ENCODE measurements at regions not wholly inside any gene's neighbourhood (a gene's known extent, or its start where the extent isn't known, plus 50 kb on each side); places are given as distances from the start of the nearest gene placed in this dataset.

DNA sequence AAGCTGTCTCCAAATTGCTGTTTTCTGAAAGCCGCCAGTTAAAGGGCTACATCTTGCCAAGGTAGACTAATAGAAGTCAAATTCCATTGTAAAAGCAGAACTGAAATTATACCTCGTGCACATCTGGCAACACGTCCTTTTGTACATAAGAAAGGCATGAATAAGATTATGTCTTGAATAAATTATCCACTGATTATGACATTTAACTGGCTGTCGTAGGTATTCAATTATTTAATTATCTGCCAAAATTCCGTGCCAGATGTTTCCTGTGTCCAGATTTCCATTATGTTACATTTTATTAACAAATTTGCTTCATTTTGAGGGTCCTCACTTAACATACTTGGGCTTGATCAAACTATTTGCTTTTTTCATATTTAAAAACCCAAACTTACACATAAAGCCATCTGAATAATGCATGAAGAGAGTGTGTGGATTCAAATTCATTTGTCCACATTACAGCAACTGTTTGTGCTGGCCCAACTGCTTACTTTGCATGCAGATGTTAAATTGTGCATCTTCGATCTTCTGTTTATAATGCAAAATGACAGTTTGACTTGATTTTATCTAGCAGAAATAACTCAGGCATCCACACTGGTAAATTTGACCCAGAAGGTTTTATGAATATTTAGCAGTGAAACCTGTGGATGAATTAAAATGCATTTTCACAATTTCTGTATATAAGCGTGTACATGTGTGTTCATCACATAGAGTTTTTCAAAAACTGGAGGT lies 701.5 kb downstream of the ZNF385D start:
- H3K36me3 ChIP-seq (ENCODE audit: control insufficient read depth in 2 of 2, insufficient read depth in 1 of 2, low read length in 2 of 2): no peaks in the 10 kb centered on the region
- no peaks in the 10 kb centered on the region for H3K9me3 ChIP-seq (ENCODE audit: control insufficient read depth, insufficient read depth, low read depth, low read length)
- POLR2A ChIA-PET: no interaction called here
- CTCF ChIA-PET: no interaction called here
- H3K4me1 ChIP-seq (ENCODE audit: control insufficient read depth, insufficient read depth, low read length): no peaks in the 10 kb centered on the region
- TF ChIP-seq ZXDB (tag by site-specific recombination; IDR thresholded peaks at IDR 0.05) (no peak), WT1 (tag by site-specific recombination; IDR thresholded peaks at IDR 0.05) (no peak), KLF1 (tag by site-specific recombination; IDR thresholded peaks at IDR 0.05) (no peak), ZNF19 (tag by site-specific recombination; IDR thresholded peaks at IDR 0.05; ENCODE audit: low read depth) (no peak), ZNF585B (tag by site-specific recombination; IDR thresholded peaks at IDR 0.05) (no peak), OVOL3 (tag by site-specific recombination; IDR thresholded peaks at IDR 0.05) (no peak), SETDB1 (IDR thresholded peaks at IDR 0.05; ENCODE audit: insufficient read length, low read length) (no peak), ZNF23 (tag by site-specific recombination; IDR thresholded peaks at IDR 0.05; ENCODE audit: borderline replicate concordance) (no peak)
- TF ChIP-seq, protein P1, sequence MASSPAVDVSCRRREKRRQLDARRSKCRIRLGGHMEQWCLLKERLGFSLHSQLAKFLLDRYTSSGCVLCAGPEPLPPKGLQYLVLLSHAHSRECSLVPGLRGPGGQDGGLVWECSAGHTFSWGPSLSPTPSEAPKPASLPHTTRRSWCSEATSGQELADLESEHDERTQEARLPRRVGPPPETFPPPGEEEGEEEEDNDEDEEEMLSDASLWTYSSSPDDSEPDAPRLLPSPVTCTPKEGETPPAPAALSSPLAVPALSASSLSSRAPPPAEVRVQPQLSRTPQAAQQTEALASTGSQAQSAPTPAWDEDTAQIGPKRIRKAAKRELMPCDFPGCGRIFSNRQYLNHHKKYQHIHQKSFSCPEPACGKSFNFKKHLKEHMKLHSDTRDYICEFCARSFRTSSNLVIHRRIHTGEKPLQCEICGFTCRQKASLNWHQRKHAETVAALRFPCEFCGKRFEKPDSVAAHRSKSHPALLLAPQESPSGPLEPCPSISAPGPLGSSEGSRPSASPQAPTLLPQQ (tag by site-specific recombination; IDR thresholded peaks at IDR 0.05): no peak
- H3K4me3 ChIP-seq (ENCODE audit: low read depth, low read length): no peak overlapping the region
- H3K27ac ChIP-seq (ENCODE audit: extremely low read depth, low read depth, low read length): no peak overlapping the region

- ChIA-PET POLR2A (no interaction called here), CTCF (no interaction called here)
- no peaks in the 10 kb centered on the region for H3K36me3 ChIP-seq (ENCODE audit: control insufficient read depth in 2 of 2, insufficient read depth in 1 of 2, low read length in 2 of 2)
- no peaks in the 10 kb centered on the region for H3K4me1 ChIP-seq (ENCODE audit: control insufficient read depth, insufficient read depth, low read length)
- H3K27ac ChIP-seq (ENCODE audit: extremely low read depth, low read depth, low read length): no peak overlapping the region
- H3K9me3 ChIP-seq (ENCODE audit: control insufficient read depth, insufficient read depth, low read depth, low read length): no peaks in the 10 kb centered on the region
- H3K4me3 ChIP-seq (ENCODE audit: low read depth, low read length): no peak overlapping the region
- TF ChIP-seq ZSCAN16 (tag by site-specific recombination; IDR thresholded peaks at IDR 0.05) (no peak), ZNF585B (tag by site-specific recombination; IDR thresholded peaks at IDR 0.05) (no peak), ZNF10 (tag by site-specific recombination; IDR thresholded peaks at IDR 0.05) (no peak), ZNF548 (tag by site-specific recombination; IDR thresholded peaks at IDR 0.05) (no peak), ZNF138 (tag by site-specific recombination; IDR thresholded peaks at IDR 0.05; ENCODE audit: borderline replicate concordance) (no peak), KLF10 (tag by site-specific recombination; IDR thresholded peaks at IDR 0.05) (no peak)
- TF ChIP-seq, protein P2, sequence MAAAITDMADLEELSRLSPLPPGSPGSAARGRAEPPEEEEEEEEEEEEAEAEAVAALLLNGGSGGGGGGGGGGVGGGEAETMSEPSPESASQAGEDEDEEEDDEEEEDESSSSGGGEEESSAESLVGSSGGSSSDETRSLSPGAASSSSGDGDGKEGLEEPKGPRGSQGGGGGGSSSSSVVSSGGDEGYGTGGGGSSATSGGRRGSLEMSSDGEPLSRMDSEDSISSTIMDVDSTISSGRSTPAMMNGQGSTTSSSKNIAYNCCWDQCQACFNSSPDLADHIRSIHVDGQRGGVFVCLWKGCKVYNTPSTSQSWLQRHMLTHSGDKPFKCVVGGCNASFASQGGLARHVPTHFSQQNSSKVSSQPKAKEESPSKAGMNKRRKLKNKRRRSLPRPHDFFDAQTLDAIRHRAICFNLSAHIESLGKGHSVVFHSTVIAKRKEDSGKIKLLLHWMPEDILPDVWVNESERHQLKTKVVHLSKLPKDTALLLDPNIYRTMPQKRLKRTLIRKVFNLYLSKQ (tag by site-specific recombination; IDR thresholded peaks at IDR 0.05; ENCODE audit: borderline replicate concordance): no peak
These were observed 707.9 kb downstream of the ZNF385D start for GRCh38 chr3:21043139-21043538.

- H3K4me3 ChIP-seq (ENCODE audit: low read depth, low read length): no peak overlapping the region
- no peak overlapping the region for H3K27ac ChIP-seq (ENCODE audit: extremely low read depth, low read depth, low read length)
- ChIA-PET POLR2A (no interaction called here), CTCF (no interaction called here)
- H3K36me3 ChIP-seq (ENCODE audit: control insufficient read depth in 2 of 2, insufficient read depth in 1 of 2, low read length in 2 of 2): no peaks in the 10 kb centered on the region
- H3K4me1 ChIP-seq (ENCODE audit: control insufficient read depth, insufficient read depth, low read length): no peaks in the 10 kb centered on the region
- H3K9me3 ChIP-seq (ENCODE audit: control insufficient read depth, insufficient read depth, low read depth, low read length): no peaks in the 10 kb centered on the region
- no peak for TF ChIP-seq OVOL3 (tag by site-specific recombination; IDR thresholded peaks at IDR 0.05)
- TF ChIP-seq ZNF658 (tag by site-specific recombination; IDR thresholded peaks at IDR 0.05): no peak
- no peak for TF ChIP-seq OSR2 (tag by site-specific recombination; IDR thresholded peaks at IDR 0.05)
- no peak for TF ChIP-seq ZNF600 (tag by site-specific recombination; IDR thresholded peaks at IDR 0.05)
- TF ChIP-seq ZNF548 (tag by site-specific recombination; IDR thresholded peaks at IDR 0.05): no peak
- TF ChIP-seq CTCF (tag by site-specific recombination; IDR thresholded peaks at IDR 0.05): no peak
- TF ChIP-seq, protein P3, sequence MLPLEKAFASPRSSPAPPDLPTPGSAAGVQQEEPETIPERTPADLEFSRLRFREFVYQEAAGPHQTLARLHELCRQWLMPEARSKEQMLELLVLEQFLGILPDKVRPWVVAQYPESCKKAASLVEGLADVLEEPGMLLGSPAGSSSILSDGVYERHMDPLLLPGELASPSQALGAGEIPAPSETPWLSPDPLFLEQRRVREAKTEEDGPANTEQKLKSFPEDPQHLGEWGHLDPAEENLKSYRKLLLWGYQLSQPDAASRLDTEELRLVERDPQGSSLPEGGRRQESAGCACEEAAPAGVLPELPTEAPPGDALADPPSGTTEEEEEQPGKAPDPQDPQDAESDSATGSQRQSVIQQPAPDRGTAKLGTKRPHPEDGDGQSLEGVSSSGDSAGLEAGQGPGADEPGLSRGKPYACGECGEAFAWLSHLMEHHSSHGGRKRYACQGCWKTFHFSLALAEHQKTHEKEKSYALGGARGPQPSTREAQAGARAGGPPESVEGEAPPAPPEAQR (tag by site-specific recombination; IDR thresholded peaks at IDR 0.05): no peak
- no peak for TF ChIP-seq ZNF23 (tag by site-specific recombination; IDR thresholded peaks at IDR 0.05; ENCODE audit: borderline replicate concordance)
- TF ChIP-seq, protein P4, sequence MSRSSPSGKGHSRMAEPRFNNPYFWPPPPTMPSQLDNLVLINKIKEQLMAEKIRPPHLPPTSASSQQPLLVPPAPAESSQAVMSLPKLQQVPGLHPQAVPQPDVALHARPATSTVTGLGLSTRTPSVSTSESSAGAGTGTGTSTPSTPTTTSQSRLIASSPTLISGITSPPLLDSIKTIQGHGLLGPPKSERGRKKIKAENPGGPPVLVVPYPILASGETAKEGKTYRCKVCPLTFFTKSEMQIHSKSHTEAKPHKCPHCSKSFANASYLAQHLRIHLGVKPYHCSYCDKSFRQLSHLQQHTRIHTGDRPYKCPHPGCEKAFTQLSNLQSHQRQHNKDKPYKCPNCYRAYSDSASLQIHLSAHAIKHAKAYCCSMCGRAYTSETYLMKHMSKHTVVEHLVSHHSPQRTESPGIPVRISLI (tag by site-specific recombination; IDR thresholded peaks at IDR 0.05): no peak
- no peak for TF ChIP-seq ZNF146 (tag by site-specific recombination; IDR thresholded peaks at IDR 0.05)
- TF ChIP-seq ZNF48 (tag by site-specific recombination; IDR thresholded peaks at IDR 0.05): no peak
- TF ChIP-seq ZNF664 (tag by site-specific recombination; IDR thresholded peaks at IDR 0.05): no peak
- TF ChIP-seq ZNF112 (tag by site-specific recombination; IDR thresholded peaks at IDR 0.05): no peak
These were observed 708.8 kb downstream of the ZNF385D start for GRCh38 chr3:21042184-21042583.
